Muscle layer of duodenum (tissue), 2 donors: ENCODE measurements at regions not wholly inside any gene's neighbourhood (a gene's known extent, or its start where the extent isn't known, plus 50 kb on each side); places are given as distances from the start of the nearest gene placed in this dataset.

ENCODE experiments used
- H3K27ac ChIP-seq: one replicate; pipeline ENCODE4 v1.7.0; 2013; ENCODE audit warnings: mild to moderate bottlenecking, low read length
- H3K27me3 ChIP-seq: one replicate; pipeline ENCODE4 v1.7.0; 2013; ENCODE audit warnings: low read depth, mild to moderate bottlenecking, control low read depth, low read length
- H3K36me3 ChIP-seq, 2 donors: one replicate each; pipeline ENCODE4 v1.7.0; 2013; ENCODE audit warnings: low read length in 2 of 2, control low read depth in 1 of 2, mild to moderate bottlenecking in 1 of 2; ENCODE audit not compliant: insufficient read depth in 2 of 2, control insufficient read depth in 1 of 2
- H3K4me1 ChIP-seq, 2 donors: one replicate each; pipeline ENCODE4 v1.7.0; 2013; ENCODE audit warnings: low read length in 2 of 2, mild to moderate bottlenecking in 2 of 2, control low read depth in 1 of 2, moderate library complexity in 1 of 2; ENCODE audit not compliant: insufficient read depth in 2 of 2, control insufficient read depth in 1 of 2
- H3K4me3 ChIP-seq, 2 donors: one replicate each; pipeline ENCODE4 v1.7.0; 2013; ENCODE audit warnings: low read length in 2 of 2, low read depth in 1 of 2, mild to moderate bottlenecking in 1 of 2
- H3K9me3 ChIP-seq, 2 donors: one replicate each; pipeline ENCODE4 v1.7.0; 2013; ENCODE audit warnings: low read length in 2 of 2, control low read depth in 1 of 2, mild to moderate bottlenecking in 1 of 2; ENCODE audit not compliant: control insufficient read depth in 1 of 2
- donor health status: healthy.

DNA sequence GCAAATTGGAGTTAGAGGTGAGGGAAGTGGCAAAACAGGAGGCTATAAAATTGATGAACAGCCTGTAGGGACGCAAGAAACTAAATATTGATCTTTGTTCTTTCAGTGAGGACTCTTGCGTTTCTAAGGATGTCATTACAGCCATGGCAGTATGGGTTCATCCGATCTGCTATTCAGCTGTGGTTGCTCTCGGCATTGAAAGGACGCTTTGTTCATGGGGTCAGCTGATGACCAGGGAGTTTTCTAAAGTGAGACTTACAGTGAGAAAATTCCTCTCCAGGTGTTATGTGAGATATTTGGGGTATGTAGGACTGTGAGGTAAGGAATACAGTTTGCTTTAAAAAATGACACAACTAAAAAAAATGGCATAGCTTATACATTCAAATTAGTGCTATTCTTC lies 52.7 kb upstream of the PELI1 start:
- H3K4me1 ChIP-seq, result peaks cover 0 to 5% of the 10 kb centered on the region in 2 donors
- no peak overlapping the region for H3K27ac ChIP-seq
- H3K27me3 ChIP-seq, result no peaks in the 10 kb centered on the region
- H3K4me3 ChIP-seq, result no peak overlapping the region
- no peaks in the 10 kb centered on the region for H3K36me3 ChIP-seq
- H3K9me3 ChIP-seq, result no peaks in the 10 kb centered on the region

DNA sequence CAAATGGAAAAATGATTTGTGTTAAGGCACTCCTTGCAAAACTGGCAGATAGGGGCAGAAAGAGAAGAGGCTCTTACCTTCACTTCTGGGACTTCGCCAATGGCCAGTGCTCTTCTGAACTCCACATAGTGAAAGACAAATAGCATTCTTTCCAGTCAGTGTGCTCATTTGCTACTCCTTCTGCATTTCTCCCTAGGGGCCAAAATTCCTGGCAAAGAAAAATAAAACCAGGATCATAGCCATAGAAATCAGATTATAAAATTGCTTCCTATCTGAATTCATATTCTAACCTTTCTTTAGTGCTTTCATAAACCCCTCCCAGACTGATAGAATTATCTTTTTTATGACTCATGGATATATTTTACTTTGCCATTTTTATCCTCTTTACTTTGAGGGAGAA lies 56.9 kb upstream of the PELI1 start:
- H3K27me3 ChIP-seq, result no peaks in the 10 kb centered on the region
- H3K4me1 ChIP-seq, result peaks cover 8 to 39% of the 10 kb centered on the region in 2 donors
- no peaks in the 10 kb centered on the region for H3K9me3 ChIP-seq
- no peak overlapping the region for H3K27ac ChIP-seq
- H3K4me3 ChIP-seq, result no peak overlapping the region
- no peaks in the 10 kb centered on the region for H3K36me3 ChIP-seq

DNA sequence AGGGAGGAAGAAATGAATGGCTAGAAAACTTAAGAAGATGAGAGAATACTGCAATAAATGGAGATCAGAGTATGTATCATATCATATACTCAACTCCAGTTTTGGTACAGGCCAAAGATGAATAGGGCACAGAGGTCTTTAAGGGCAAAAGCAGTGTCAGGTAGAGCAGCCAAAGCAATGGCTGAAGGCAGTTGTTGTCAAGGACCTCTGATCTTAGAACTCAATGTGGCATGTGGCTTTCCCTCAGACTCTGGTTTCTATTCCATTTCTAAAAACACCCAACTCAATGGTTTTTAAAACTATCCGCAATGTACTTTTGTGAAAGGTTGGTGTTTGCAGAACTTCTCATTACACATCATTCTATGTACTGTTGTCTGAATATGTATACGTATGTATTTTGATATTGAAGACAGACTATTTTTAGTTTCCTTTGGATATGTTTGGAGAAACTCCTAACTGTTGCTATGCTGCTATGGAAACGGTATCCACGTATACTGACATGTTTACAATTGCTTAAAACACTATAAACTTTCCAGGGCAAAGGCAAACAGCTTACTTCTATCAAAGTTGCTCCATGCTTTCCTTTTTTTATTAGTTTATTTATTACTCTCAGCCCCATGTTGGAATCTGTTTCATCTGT lies 58.1 kb upstream of the PELI1 start:
- peaks cover 8 to 39% of the 10 kb centered on the region in 2 donors for H3K4me1 ChIP-seq
- H3K9me3 ChIP-seq, result no peaks in the 10 kb centered on the region
- H3K4me3 ChIP-seq, result peak overlapping the region in 1 of 2 donors; percentile 17
- peak overlapping the region; percentile 86 for H3K27ac ChIP-seq
- H3K27me3 ChIP-seq, result no peaks in the 10 kb centered on the region
- no peaks in the 10 kb centered on the region for H3K36me3 ChIP-seq

DNA sequence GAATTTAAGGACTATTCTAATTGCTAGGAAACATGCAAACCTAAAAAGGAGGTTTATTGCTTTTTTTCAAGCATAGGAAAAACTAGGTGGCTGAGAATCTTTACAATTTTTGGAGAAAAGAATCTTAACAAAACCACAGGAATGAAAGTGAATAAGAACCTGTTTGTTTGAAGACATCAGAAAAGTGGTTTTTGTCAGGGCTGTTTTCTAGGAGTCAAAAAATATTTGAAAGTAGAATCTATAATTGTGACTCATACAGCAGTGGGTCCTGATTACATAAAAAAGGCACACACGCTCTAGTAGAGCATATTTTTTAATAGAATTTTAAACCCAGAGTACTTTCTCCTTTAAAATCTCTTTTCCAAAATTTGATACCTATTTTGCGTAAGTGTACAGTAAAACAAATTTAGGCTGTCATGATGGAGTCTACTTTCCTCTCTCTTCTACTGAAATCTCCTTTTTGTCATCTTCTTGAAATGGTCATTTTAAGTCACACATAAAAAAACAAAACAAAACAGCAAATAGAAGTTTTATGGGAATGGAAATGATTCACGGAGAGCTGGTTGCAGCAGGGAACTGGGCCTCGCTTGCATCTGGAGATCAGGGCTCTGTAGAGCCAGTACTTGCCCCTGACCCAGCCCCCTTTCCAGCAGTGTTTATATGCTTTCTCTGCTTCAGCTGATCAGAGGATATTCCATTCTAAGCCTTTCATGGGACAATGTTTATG lies 59.1 kb upstream of the PELI1 start:
- peaks cover 8 to 39% of the 10 kb centered on the region in 2 donors for H3K4me1 ChIP-seq
- H3K4me3 ChIP-seq, result peak overlapping the region; percentile 5 to 52
- no peaks in the 10 kb centered on the region for H3K9me3 ChIP-seq
- H3K36me3 ChIP-seq, result no peaks in the 10 kb centered on the region
- H3K27ac ChIP-seq, result peak overlapping the region; percentile 86
- no peaks in the 10 kb centered on the region for H3K27me3 ChIP-seq

DNA sequence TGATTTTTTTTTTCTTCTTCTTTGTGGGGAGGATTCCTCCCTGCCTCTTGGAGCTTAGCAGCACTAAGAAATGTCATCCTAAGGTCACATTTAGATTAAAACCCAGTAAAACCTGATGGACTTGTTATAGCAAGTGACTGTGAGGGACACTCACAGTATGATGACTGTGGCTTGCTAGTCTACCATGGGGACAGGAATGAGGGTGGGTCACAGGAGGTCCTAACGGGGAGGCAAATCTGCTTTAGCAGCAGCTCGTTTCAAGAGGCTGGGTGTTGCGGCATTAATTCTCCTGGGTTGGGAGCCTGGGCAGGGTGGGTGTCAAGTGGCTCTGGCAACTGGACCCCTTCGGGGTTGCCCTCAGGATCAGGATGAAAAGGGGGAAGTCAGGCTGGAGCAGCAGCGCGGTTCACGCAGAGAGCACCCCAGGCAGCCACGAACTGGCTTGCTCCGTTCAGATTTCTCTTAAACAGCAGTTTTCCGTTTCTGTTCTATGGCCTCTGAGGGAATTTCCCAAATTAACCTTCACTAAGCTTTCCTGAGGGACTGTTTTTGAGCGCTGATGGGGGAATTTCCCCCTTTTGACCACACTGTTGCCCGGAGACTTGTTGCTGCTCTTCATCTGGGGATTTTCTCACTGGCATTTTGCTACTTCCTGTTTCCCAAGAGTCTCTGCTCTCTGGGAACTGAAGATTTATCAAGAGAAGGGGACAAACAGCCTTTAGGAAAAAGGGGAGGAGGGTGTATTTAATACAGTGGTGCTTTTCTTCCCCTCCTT lies 59.8 kb upstream of the PELI1 start:
- Histone ChIP-seq H3K4me3 (peak overlapping the region; percentile 5 to 52), H3K27ac (peak overlapping the region; percentile 86), H3K9me3 (no peaks in the 10 kb centered on the region), H3K36me3 (no peaks in the 10 kb centered on the region), H3K4me1 (peaks cover 8 to 39% of the 10 kb centered on the region in 2 donors), H3K27me3 (no peaks in the 10 kb centered on the region)

DNA sequence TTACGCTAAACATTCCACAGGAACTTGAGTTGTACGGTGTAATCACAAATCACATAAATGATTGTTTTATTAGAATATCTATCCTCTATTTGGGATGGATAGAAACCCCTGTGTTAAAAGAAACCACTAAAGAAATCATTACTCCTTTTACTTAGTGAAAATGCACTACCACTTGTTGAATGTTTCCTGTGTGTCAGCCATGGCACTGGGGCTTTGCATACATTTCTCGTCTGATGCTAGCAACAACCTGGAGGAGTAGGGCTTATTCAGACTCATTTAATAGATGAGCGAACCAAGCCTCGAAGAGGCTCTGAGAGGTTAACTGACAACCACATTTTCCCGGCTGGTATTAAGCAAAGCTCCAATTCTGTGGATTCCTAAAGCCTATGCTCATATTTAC lies 60.5 kb upstream of the PELI1 start:
- Histone ChIP-seq H3K9me3 (no peaks in the 10 kb centered on the region), H3K4me3 (peak overlapping the region; percentile 5 to 52), H3K36me3 (no peaks in the 10 kb centered on the region), H3K27me3 (no peaks in the 10 kb centered on the region), H3K4me1 (peaks cover 8 to 39% of the 10 kb centered on the region in 2 donors), H3K27ac (peak overlapping the region; percentile 86)

DNA sequence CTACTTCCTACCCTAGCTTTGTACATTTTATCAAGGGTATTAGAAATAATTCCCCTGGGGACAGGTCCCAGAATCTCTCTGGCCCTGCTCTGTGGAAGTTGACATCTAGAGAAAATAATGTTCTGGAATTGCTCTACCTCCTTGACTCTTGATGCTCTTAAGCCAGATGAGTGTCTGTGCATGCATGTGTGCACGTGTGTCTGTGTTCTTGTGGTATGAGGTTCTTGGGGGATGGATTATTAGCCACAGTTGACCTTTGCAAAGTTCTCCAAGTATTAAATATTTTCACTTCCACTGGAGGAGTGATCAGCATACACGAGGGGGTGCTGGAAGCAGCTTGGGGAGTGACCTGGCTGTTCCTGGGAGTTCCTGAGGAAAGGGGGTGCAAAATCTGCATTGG lies 61.2 kb upstream of the PELI1 start:
- Histone ChIP-seq H3K4me1 (peaks cover 8 to 37% of the 10 kb centered on the region in 2 donors), H3K9me3 (no peaks in the 10 kb centered on the region), H3K4me3 (no peak overlapping the region), H3K27me3 (no peaks in the 10 kb centered on the region), H3K36me3 (no peaks in the 10 kb centered on the region), H3K27ac (no peak overlapping the region)

DNA sequence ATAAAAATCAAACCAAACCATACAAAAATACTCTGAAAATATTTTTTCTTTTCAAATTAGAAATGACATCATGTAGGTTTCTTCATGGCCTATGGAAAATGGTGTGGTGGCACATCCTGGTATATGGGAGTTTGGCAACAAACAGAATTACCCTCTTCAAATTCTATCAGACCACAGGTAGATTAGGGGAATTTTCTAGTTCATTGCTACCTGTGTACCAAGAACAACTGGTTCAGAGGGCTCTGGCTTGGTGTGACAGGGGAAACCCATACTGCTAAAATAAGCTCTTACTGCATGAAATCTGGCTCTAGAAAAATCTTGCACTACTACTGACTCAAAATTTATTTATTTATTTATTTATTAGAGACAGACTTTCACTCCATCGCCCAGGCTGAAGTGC lies 63.4 kb upstream of the PELI1 start:
- peaks cover 8 to 28% of the 10 kb centered on the region in 2 donors for H3K4me1 ChIP-seq
- peaks cover 0 to 1% of the 10 kb centered on the region in 2 donors for H3K36me3 ChIP-seq
- no peak overlapping the region for H3K4me3 ChIP-seq
- H3K27me3 ChIP-seq, result no peaks in the 10 kb centered on the region
- H3K27ac ChIP-seq, result no peak overlapping the region
- H3K9me3 ChIP-seq, result no peaks in the 10 kb centered on the region

DNA sequence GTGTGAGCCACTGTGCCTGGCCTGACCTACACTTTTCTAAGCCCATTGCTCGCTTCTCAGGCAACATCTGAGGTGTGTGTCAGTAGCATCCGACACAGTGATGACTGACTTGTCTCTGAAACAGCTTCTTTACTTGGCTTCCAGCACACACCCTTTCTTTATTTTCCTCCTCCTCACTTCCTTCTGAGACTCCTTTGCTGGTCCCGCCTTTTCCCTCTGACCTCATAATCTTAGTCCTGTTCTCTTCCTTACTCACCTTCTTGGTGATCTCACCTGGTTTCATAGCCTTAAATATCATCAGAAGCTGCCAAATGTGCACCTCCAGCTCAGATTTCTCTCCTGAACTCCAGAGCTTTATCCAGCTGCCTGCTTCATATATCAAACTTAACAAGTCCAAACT lies 66.6 kb upstream of the PELI1 start:
- no peaks in the 10 kb centered on the region for H3K27me3 ChIP-seq
- H3K36me3 ChIP-seq, result peaks cover 0 to 3% of the 10 kb centered on the region in 2 donors
- H3K4me3 ChIP-seq, result no peak overlapping the region
- H3K4me1 ChIP-seq, result peaks cover 3 to 22% of the 10 kb centered on the region in 2 donors
- H3K27ac ChIP-seq, result no peak overlapping the region
- H3K9me3 ChIP-seq, result no peaks in the 10 kb centered on the region

DNA sequence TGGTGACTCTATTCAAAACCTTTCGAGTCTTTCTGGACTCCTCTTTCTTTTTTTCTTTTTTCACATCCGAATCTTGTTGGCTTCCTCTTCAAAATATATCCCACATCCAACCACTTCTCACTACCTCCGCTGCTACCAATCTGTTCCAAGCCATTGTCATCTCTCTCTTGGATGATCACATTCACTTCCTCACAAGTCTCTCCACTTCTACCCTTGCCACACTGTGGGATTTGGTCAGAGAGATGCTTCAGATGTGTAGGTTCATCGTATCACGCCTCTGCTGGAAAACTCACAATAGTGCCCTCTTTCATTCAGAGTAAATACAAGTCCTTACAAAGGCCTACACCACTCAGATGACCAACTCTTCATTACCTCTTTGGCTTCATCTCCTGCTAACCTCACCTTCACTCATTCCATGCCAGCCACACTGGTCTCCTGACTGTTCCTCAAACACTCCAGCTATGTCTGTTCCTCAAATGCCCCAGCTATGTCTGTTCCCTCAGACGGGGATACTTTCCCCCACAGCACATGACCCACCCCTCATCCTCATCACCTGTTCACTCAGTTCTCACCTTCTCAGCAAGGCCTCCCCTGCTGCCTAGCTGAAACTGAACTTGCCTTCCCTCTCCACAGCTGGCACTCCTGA lies 67.2 kb upstream of the PELI1 start:
- Histone ChIP-seq H3K27ac (peak overlapping the region; percentile 25), H3K4me3 (no peak overlapping the region)

DNA sequence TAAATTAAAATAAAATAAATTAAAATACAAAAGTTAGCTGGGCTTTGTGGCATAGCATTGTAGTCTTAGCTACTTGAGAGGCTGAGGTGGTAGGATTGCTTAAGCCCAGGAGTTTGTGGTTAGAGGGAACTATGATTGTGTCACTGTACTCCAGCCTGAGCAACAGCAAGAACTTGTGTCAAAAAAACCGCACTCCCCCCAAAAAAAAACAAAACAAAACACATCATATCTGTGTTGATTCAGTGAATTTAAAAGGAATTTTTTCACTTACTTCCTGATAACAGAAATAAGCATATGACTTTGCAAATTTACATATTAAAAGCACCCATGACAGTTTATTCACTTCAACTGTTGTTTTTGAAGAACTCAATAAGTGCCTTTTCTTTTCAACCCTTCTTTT lies 68.1 kb upstream of the PELI1 start:
- peak overlapping the region; percentile 62 for H3K27ac ChIP-seq
- H3K4me1 ChIP-seq, result peaks cover 3 to 22% of the 10 kb centered on the region in 2 donors
- no peaks in the 10 kb centered on the region for H3K27me3 ChIP-seq
- H3K9me3 ChIP-seq, result no peaks in the 10 kb centered on the region
- H3K4me3 ChIP-seq, result no peak overlapping the region
- H3K36me3 ChIP-seq, result peaks cover 0 to 3% of the 10 kb centered on the region in 2 donors

More for the DNA sequence above, 67.2 kb upstream of the PELI1 start:
- Histone ChIP-seq H3K9me3 (no peaks in the 10 kb centered on the region), H3K36me3 (peaks cover 0 to 3% of the 10 kb centered on the region in 2 donors), H3K4me1 (peaks cover 3 to 22% of the 10 kb centered on the region in 2 donors), H3K27me3 (no peaks in the 10 kb centered on the region)
